NOMO-1 (cell line): ENCODE measurements at regions not wholly inside any gene's neighbourhood (a gene's known extent, or its start where the extent isn't known, plus 50 kb on each side); places are given as distances from the start of the nearest gene placed in this dataset.
"Not testable (repeated sequence)": the region's sequence is repeated elsewhere in the genome, so short reads cannot be mapped to it uniquely, and the experiment has no call there.

Source experiments
- DNase-seq, 2 experiments: peaks; one replicate each; lab custom pipeline; 2025; ENCODE audit not compliant: unreplicated experiment in 2 of 2; lab: John Stamatoyannopoulos, UW

- no peak for DNase-seq
Measured at GRCh38 chr5:136749016-136749415, 383.7 kb upstream of the TRPC7 start.

DNA sequence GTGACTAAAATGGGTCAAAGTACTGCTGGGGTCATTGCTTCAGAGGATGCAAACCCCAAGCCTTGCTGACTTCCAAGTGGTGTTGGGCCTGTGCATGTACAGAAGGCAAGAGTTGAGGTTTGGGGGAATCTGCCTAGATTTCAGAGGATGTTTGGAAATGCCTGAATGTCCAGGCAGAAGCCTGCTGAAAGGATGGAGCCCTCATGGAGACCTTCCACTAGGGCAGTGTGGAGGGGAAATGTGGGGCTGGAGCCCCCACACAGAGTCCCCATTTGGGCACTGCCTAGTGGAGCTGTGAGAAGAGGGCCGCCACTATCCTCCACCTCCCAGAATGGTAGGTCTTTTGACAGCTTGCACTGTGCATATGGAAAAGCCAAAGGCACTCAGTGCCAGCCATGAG, 377.7 kb upstream of the TRPC7 start:
- no peak for DNase-seq

DNA sequence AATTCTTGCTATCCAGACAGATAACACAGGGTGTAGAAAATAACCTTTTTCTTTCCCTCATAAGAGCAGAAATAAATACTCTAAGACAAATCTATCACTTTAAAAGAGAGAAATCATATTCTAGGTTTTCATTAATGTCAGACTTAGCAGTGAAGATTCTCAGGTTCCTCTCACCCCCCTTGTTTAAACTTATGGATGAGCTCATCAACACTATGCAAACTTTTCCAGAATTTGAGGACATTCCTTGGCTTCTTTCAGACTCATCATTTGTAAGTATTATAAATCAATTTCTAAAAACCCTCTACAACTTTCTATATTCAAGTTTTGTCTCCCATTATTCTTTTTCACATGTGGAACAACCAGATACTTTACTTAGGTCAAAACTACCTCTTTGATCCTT, 374.9 kb upstream of the TRPC7 start:
- no peak for DNase-seq

GRCh38 chr5:136739271-136739670, 373.9 kb upstream of the TRPC7 start:
- DNase-seq, result not testable (repeated sequence)

DNA sequence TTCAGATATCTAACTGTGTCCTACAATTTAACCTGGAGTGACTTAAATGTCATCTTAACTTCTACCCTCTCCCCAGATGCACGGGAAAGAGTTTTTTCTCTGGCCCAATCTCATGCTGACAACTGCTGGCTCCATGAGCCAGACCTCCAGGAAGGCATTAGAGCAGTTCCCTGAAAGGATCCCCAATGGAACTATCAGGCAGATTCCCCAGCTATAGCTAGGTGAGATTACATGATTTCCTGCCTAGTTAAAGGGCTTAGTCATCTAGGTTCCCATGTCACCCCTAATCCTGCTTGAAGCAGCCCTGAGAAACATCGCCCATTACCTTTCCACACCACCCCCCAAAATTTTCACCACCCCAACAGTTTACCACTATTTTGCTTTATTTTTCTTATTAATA, 373.5 kb upstream of the TRPC7 start:
- no peak for DNase-seq

- DNase-seq, result no peak
Measured at GRCh38 chr5:136736021-136736420, 370.7 kb upstream of the TRPC7 start.

DNA sequence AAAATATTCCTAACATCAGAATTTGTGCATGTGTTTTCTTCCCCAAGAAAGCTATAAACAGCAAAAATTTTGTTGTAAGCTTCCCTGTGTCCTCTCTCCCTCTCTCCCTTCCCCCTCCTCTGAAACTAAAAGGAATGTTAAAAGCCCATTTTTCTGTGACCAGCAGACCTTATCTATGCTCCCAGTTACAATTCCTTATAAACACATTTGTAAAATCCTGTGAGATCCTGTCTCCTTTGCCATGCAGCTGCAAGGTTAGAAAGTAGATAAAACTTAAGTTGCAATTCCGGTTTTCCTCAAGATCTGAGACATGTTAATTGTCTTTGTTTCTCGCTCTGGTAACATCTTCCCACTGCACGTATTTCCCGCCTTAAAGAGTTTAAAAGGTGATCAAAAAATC, 370.3 kb upstream of the TRPC7 start:
- DNase-seq, result not testable (repeated sequence)

DNA sequence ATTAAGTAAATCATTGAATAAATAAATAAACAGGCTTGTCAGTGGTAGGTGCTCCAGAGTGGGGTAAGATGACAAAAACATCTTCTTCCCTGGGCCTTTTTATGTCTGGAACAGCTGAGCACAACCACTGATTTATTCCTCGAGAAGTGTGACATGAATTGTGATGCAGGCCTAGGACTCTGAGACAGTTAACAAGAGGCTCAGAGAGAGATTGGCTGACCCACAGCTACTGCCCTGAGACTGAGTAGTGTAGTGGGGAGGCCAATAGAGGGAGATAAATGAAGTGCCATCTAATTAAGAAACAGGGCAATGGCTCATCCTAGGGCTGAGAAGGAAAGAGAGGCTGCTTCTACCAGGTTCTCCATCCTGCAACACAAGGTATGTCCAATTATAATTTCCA, 369.3 kb upstream of the TRPC7 start:
- no peak for DNase-seq

DNA sequence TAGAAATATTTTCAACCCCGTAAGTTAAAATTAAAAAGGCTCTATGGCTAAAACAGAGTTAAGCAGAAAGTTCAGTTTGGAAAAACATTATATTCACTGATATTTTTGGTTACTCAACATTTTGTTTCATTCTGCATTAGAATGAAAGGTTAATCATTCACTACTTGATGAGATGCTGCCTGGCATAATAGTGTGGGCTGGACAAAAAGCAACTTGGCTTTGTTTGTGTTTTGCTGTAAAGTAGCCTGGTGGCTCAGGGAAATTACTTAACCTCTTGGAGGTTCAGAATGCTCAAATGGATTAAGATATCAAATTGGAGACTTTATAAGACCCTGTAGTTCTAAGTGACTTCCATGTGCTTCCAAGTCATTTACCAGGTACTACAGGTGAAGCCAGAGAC, 367.4 kb upstream of the TRPC7 start:
- no peak for DNase-seq

DNA sequence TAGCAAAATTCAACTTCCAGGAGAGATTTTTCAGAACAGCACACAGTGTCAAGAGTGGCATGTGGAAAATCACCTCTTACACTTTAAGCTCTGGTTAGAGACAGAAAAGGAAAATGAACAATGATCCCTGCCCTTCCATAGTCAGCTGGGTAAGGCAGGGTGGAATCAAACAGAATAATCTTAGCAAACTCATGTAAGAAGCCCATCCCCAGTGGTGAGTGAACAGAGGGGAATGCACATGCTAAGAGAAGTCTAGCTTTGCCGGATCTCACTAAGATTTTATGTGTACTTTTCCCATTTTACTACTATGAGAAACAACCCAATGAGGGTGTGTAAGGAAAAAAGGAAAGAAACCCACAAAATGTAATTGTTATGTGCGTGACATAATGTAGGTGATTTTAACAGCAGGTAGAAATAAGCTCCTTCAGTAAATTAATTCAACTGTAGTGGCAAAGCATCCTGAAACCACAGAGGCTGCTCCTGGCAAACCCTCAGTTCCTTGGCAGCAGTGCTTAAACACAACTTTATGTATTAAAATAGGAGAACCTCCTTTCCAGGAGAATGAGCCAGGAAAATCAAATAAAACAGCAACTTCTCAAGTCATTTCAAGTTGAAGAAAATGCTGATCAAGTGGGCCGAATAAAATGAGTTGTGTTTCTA, 366.0 kb upstream of the TRPC7 start:
- no peak for DNase-seq

GRCh38 chr5:136730426-136730825, 365.1 kb upstream of the TRPC7 start:
- DNase-seq, result no peak

DNA sequence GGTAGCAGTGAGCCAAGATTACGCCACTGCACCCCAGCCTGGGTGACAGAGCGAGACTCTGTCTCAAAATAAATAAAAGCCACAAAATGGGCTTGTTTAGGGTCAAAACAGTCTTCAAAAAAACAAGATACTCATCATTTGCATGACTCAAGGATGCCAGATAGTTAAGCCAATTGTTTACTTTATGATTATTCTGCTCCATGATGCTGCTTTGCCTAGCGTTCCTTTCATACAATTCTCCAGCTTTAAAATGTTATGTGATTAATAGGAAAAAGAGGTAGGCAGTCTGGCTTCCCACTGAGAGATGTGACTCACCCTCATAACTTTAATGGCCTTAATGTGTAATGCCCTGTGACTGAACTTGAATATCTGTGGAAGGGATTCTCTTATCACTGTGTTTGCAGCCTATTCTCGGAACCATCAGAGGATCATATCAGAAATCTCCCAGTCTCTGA, 364.6 kb upstream of the TRPC7 start:
- no peak for DNase-seq

DNA sequence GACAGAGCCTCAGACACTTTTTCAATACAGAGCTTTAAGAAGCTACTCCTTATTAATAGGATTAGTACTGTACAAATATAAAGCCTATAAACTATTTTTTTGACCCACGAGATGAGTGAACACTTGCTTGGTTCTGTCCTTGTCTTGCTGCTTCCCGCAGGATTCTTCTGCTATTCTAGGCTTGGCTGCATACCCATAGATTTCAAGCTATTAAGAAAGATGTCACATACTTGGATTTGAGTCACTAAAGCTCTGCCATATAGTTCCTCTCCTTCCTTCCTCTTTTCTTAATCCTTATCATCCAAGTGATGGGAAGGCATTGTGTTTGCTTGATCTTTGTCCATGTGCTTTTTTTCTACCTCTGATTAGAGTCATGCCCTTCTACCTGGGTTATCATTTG, 361.2 kb upstream of the TRPC7 start:
- no peak for DNase-seq

DNA sequence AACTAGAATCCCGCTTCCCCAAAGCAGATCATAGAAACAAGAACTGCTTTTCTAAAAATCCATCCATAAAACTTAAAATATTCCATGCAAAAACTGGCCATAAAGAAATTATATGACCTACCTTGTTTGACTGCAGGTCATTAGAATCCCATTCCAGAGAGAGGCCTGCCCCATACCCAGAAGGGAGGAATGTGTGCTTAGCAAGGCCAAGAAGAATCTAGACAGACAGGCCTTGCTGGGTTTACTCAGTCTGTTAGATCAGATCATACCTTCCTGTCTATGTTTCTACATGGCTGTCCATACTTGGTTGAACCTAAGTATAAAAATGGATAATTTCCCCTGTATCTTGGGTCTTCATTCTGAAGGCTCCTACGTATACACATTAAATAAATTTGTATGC, 358.8 kb upstream of the TRPC7 start:
- DNase-seq, result no peak

DNA sequence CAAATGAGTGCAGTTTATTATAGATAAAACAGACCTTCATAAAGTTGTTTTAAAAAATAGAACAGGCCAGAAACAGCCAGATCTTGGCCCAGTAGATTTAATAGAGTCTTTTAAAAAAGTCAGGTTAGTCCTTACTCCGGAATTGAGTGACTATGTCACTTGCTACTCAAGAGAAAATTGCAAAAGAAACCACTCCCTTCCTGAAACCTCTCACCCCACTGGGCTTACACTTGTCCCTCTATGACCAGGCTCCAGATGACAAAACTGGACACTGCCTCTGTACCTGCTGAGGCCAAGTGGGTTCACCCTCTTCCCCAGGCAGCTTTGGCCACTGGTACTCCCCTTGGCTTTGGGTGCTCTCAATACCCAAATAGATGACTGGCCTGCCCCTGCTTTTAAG, 357.2 kb upstream of the TRPC7 start:
- DNase-seq, result no peak

- DNase-seq, result no peak
Measured at GRCh38 chr5:136722086-136722485, 356.7 kb upstream of the TRPC7 start.

GRCh38 chr5:136720674-136721073, 355.3 kb upstream of the TRPC7 start:
- DNase-seq, result no peak

DNA sequence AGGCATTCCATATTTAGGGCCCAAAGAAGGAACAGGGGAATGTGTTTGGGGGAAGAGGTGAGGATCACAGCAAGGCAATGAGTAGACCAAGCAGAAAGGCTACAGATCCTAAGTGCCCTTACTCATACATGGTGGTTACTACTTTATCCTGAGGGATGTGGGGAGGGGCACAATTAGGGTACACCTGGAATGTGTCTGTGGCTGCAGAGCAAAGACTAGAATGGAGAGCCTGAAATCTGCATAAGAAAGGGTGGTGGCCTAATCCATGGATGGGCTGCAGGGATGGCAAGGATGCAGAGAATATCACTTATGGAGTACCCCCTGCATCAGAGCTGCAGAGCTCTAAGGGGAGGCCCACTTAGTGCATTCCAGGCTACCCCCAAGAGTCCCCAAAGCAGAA, 352.6 kb upstream of the TRPC7 start:
- DNase-seq, result no peak

- DNase-seq, result no peak
Measured at GRCh38 chr5:136714286-136714685, 348.9 kb upstream of the TRPC7 start.

DNA sequence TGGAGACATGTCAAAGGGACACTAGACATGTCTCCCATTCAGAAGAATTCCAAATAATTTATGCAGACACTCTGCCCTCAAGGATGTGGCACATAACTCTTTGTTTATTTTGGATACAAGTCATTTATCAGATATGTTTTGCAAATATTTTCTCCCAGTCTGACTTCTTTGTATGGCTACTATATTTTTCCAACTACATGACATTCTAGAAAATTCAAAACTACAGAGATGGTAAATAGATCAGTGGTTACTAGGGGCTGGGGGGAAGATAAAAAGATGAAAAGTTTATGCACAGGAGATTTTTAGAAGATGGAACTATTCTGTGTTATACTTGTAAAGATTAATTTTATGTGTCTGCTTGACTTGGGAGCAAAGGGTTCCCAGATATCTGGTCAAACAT, 347.3 kb upstream of the TRPC7 start:
- DNase-seq, result no peak

DNA sequence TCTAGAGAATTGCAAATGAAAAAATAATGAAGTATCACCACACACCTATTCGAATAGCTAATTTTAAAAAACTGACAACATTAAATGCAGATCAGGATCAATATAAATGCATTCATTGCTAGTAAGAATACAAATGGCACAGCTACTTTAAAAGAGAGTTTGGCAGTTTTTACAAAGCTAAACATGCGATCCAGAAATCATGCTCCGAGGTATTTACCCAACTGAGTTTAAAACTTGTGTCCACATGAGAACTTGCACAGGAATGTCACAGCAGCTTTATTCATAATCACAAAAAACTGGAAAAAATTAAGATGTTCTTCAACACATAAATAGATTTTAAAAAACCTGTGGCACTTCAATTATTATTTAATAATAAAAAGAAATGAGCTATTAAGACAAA, 345.5 kb upstream of the TRPC7 start:
- no peak for DNase-seq

GRCh38 chr5:136703706-136704105, 338.4 kb upstream of the TRPC7 start:
- DNase-seq, result no peak

DNA sequence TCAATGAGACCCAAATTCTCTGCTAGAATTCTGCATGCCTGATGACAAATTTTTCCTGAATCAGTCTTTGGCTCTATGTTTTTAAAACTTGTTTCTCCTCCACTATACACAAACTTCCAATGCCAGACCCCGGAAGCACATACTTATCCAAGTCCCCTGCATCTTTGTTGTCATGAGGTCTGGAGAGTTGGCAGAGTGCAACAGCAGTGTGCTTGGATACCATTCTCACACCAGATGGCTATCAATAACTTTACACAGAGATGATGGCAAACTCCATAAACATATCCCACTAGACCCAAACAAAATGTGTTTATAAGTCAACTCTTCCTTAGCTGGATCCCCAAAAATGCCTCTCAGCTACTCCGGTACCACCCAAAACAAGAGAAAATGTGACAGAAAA, 337.7 kb upstream of the TRPC7 start:
- DNase-seq, result no peak
